ENCODE measurements at regions not wholly inside any gene's neighbourhood (a gene's known extent, or its start where the extent isn't known, plus 50 kb on each side); places are given as distances from the start of the nearest gene placed in this dataset.

GRCh38 chr3:59302442-59302841 is 252.6 kb upstream of the CFAP20DC start (continued):
- TF ChIP-seq REST (IDR thresholded peaks at IDR 0.05; ENCODE audit: unreplicated experiment) (no peak), POLR2AphosphoS5 (IDR thresholded peaks at IDR 0.05; ENCODE audit: low read depth) (no peak), ETS1 (IDR thresholded peaks at IDR 0.05) (no peak), EZH2 (IDR thresholded peaks at IDR 0.05; ENCODE audit: low read depth, unreplicated experiment) (no peak), EZH2phosphoT487 (IDR thresholded peaks at IDR 0.05; ENCODE audit: unreplicated experiment) (no peak), JUNB (IDR thresholded peaks at IDR 0.05; ENCODE audit: unreplicated experiment) (no peak), NANOG (IDR thresholded peaks at IDR 0.05; ENCODE audit: borderline replicate concordance) (no peak), CREB1 (CRISPR knock-in tag; IDR thresholded peaks at IDR 0.05; ENCODE audit: low read depth) (no peak), ZNF331 (CRISPR knock-in tag; IDR thresholded peaks at IDR 0.05; ENCODE audit: low read depth) (no peak)

GRCh38 chr3:59300733-59301132 is 250.9 kb upstream of the CFAP20DC start:
- no peak overlapping the region for H3K4me3 Mint-ChIP-seq
- no peaks in the 10 kb centered on the region for H3K4me1 Mint-ChIP-seq
- Histone ChIP-seq H3K27me3 (ENCODE audit: insufficient read depth) (no peaks in the 10 kb centered on the region), H3K79me2 (replicated peaks; ENCODE audit: insufficient read depth) (no peaks in the 10 kb centered on the region), H3K36me3 (ENCODE audit: insufficient read depth) (no peaks in the 10 kb centered on the region), H3K9me2 (ENCODE audit: insufficient read depth) (peaks cover 11% of the 10 kb centered on the region; the same call in 1 of the 2 replicates), H3K4me2 (no peak overlapping the region), H4K20me1 (replicated peaks; ENCODE audit: insufficient read depth) (no peaks in the 10 kb centered on the region), H3K4me3 (no peak overlapping the region), H2AFZ (no peak overlapping the region), H3K27ac (ENCODE audit: low read depth) (no peak overlapping the region), H3F3A (replicated peaks; ENCODE audit: low read depth) (no peaks in the 10 kb centered on the region), H3K4me1 (ENCODE audit: insufficient read depth) (no peaks in the 10 kb centered on the region)
- H3K9me3 Mint-ChIP-seq, result peaks cover 4% of the 10 kb centered on the region; the same call in 1 of the 3 replicates
- ATAC-seq (no peak), DNase-seq (ENCODE audit: low spot score) (no peak)
- no peaks in the 10 kb centered on the region for H3K27me3 Mint-ChIP-seq (ENCODE audit: insufficient read depth, low read depth, poor library complexity)
- no peak overlapping the region for H3K27ac Mint-ChIP-seq
- H3K36me3 Mint-ChIP-seq (ENCODE audit: low read depth), result no peaks in the 10 kb centered on the region
- no peak for TF ChIP-seq REST (IDR thresholded peaks at IDR 0.05; ENCODE audit: unreplicated experiment)
- no peak for TF ChIP-seq ZNF462 (CRISPR knock-in tag; IDR thresholded peaks at IDR 0.05)
- no peak for TF ChIP-seq EZH2 (IDR thresholded peaks at IDR 0.05; ENCODE audit: low read depth, unreplicated experiment)
- TF ChIP-seq CREB1 (CRISPR knock-in tag; IDR thresholded peaks at IDR 0.05; ENCODE audit: low read depth), result no peak
